ENCODE measurements at regions not wholly inside any gene's neighbourhood (a gene's known extent, or its start where the extent isn't known, plus 50 kb on each side); places are given as distances from the start of the nearest gene placed in this dataset.

- Histone ChIP-seq H3K27ac (ENCODE audit: low read depth, low read length, poor library complexity, severe bottlenecking) (no peak overlapping the region), H3K9me3 (ENCODE audit: low read depth, low read length, poor library complexity, severe bottlenecking) (no peaks in the 10 kb centered on the region), H3K4me3 (ENCODE audit: low read depth, low read length, poor library complexity, severe bottlenecking) (no peak overlapping the region), H3K36me3 (ENCODE audit: insufficient read depth, low read length, poor library complexity, severe bottlenecking) (no peaks in the 10 kb centered on the region), H3K27me3 (replicated peaks; ENCODE audit: insufficient read depth, low read depth, low read length, poor library complexity) (peaks cover 3% of the 10 kb centered on the region), H3K4me1 (ENCODE audit: insufficient read depth, low read length, poor library complexity, severe bottlenecking) (no peaks in the 10 kb centered on the region)
- intact Hi-C loops (cut with micrococcal nuclease; ENCODE audit: unreplicated experiment), result no loop called here
- DNase-seq (ENCODE audit: low spot score), result no peak
- TF ChIP-seq CTCF (conservative IDR thresholded peaks at IDR 0.05; ENCODE audit: low read depth, low read length) (no peak), EZH2 (IDR thresholded peaks at IDR 0.05; ENCODE audit: borderline replicate concordance, low read depth, low read length, poor library complexity, severe bottlenecking) (no peak)
- BruUV-seq (replicated peaks), result no TSS peak
- POLR2A ChIA-PET (ENCODE audit: low non-redundant PET), result no interaction called here
- CTCF ChIA-PET, result no interaction called here
Observed at GRCh38 chr4:24662056-24662455, 77.7 kb upstream of the DHX15 start.

- no TSS peak for BruUV-seq (replicated peaks)
- no peak for DNase-seq (ENCODE audit: low spot score)
- intact Hi-C loops (cut with micrococcal nuclease; ENCODE audit: unreplicated experiment), result no loop called here
- Histone ChIP-seq H3K36me3 (ENCODE audit: insufficient read depth, low read length, poor library complexity, severe bottlenecking) (no peaks in the 10 kb centered on the region), H3K4me3 (ENCODE audit: low read depth, low read length, poor library complexity, severe bottlenecking) (no peak overlapping the region), H3K27ac (ENCODE audit: low read depth, low read length, poor library complexity, severe bottlenecking) (no peak overlapping the region), H3K27me3 (replicated peaks; ENCODE audit: insufficient read depth, low read depth, low read length, poor library complexity) (peaks cover 3% of the 10 kb centered on the region), H3K9me3 (ENCODE audit: low read depth, low read length, poor library complexity, severe bottlenecking) (no peaks in the 10 kb centered on the region), H3K4me1 (ENCODE audit: insufficient read depth, low read length, poor library complexity, severe bottlenecking) (no peaks in the 10 kb centered on the region)
- CTCF ChIA-PET, result no interaction called here
- TF ChIP-seq CTCF (conservative IDR thresholded peaks at IDR 0.05; ENCODE audit: low read depth, low read length) (no peak), EZH2 (IDR thresholded peaks at IDR 0.05; ENCODE audit: borderline replicate concordance, low read depth, low read length, poor library complexity, severe bottlenecking) (no peak)
- POLR2A ChIA-PET (ENCODE audit: low non-redundant PET), result no interaction called here
Observed at GRCh38 chr4:24662542-24662941, 78.2 kb upstream of the DHX15 start.

GRCh38 chr4:24664956-24665355 lies 80.6 kb upstream of the DHX15 start:
- no peaks in the 10 kb centered on the region for H3K9me3 ChIP-seq (ENCODE audit: low read depth, low read length, poor library complexity, severe bottlenecking)
- intact Hi-C loops (cut with micrococcal nuclease; ENCODE audit: unreplicated experiment), result no loop called here
- H3K4me3 ChIP-seq (ENCODE audit: low read depth, low read length, poor library complexity, severe bottlenecking), result no peak overlapping the region
- H3K27me3 ChIP-seq (replicated peaks; ENCODE audit: insufficient read depth, low read depth, low read length, poor library complexity), result peaks cover 3% of the 10 kb centered on the region
- no peaks in the 10 kb centered on the region for H3K36me3 ChIP-seq (ENCODE audit: insufficient read depth, low read length, poor library complexity, severe bottlenecking)
- H3K27ac ChIP-seq (ENCODE audit: low read depth, low read length, poor library complexity, severe bottlenecking), result no peak overlapping the region
- POLR2A ChIA-PET (ENCODE audit: low non-redundant PET), result no interaction called here
- H3K4me1 ChIP-seq (ENCODE audit: insufficient read depth, low read length, poor library complexity, severe bottlenecking), result no peaks in the 10 kb centered on the region
- no peak for DNase-seq (ENCODE audit: low spot score)
- TF ChIP-seq CTCF (conservative IDR thresholded peaks at IDR 0.05; ENCODE audit: low read depth, low read length) (no peak), EZH2 (IDR thresholded peaks at IDR 0.05; ENCODE audit: borderline replicate concordance, low read depth, low read length, poor library complexity, severe bottlenecking) (no peak)
- CTCF ChIA-PET, result no interaction called here
- BruUV-seq (replicated peaks), result no TSS peak

Measured in A673 (cell line).